A673 (cell line): ENCODE measurements at regions not wholly inside any gene's neighbourhood (a gene's known extent, or its start where the extent isn't known, plus 50 kb on each side); places are given as distances from the start of the nearest gene placed in this dataset.

Experiments used
- CTCF ChIP-seq: fragments of 300-800, 200-600 bp; sonication (generic); conservative IDR thresholded peaks from 2 replicates; pipeline ENCODE4 v1.5.1; 2017; ENCODE audit warnings: low read depth, mild to moderate bottlenecking, antibody characterized with exemption, low read length, moderate library complexity, mixed read lengths
- EZH2 ChIP-seq: fragments of 200-600 bp; sonication (generic); IDR thresholded peaks from 2 replicates; pipeline ENCODE4 v1.6.1; 2017; ENCODE audit warnings: borderline replicate concordance, low read depth, mild to moderate bottlenecking, mixed read lengths, antibody characterized with exemption, low read length; ENCODE audit not compliant: poor library complexity, severe bottlenecking

GRCh38 chr11:29676993-29677392 lies 339.8 kb downstream of the KCNA4 start:
- no peak for TF ChIP-seq CTCF
- TF ChIP-seq EZH2, result no peak
